NT2/D1 (cell line): ENCODE measurements at regions not wholly inside any gene's neighbourhood (a gene's known extent, or its start where the extent isn't known, plus 50 kb on each side); places are given as distances from the start of the nearest gene placed in this dataset.

Experiments used
- YY1 ChIP-seq: IDR thresholded peaks from 2 replicates; pipeline ENCODE4 v1.6.1; 2011; ENCODE audit not compliant: insufficient read length, insufficient read depth
- ZNF274 ChIP-seq: IDR thresholded peaks from 2 replicates; pipeline ENCODE4 v1.6.1; 2011; ENCODE audit warnings: mild to moderate bottlenecking, low read depth, low read length

DNA sequence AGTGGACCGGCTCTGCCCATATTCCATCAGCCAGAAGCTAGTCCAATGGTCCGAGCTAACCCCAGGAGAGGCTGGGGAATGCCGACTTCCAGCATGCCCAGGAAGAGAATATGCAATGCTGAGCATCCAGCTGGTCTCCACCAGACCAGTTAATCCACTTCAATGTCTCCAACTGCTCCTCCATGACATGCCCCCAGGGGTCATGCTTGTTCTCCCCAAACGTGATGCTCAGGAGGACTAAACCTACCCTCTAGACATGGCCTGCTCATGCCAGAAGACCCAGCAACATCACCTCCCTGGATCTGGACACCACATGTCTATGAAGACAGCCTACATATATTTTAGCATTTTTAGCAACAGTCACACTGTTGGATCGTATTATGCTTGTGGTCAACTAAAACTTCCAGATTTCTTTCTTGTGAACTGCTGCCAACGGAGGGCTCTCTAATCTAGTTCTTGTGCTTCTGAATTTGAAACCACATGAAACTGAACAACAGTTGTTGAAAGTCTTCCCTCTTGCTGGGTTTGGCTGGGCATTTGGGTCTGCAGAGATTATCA, 245.1 kb downstream of the SOX9 start:
- no peak for TF ChIP-seq YY1
- TF ChIP-seq ZNF274: no peak
